HG03354 (cell line): ENCODE measurements at regions not wholly inside any gene's neighbourhood (a gene's known extent, or its start where the extent isn't known, plus 50 kb on each side); places are given as distances from the start of the nearest gene placed in this dataset.
"Not testable (repeated sequence)": the region's sequence is repeated elsewhere in the genome, so short reads cannot be mapped to it uniquely, and the experiment has no call there.

Experiments
- ATAC-seq: cut with Tn5 transposase; IDR thresholded peaks from one replicate; pipeline ENCODE4 v1.9.1; 2021; ENCODE audit warnings: mild to moderate bottlenecking; ENCODE audit not compliant: unreplicated experiment, poor library complexity, severe bottlenecking

GRCh38 chr2:126989064-126989463 is 90.4 kb downstream of the TEX51 start:
- ATAC-seq = not testable (repeated sequence)

DNA sequence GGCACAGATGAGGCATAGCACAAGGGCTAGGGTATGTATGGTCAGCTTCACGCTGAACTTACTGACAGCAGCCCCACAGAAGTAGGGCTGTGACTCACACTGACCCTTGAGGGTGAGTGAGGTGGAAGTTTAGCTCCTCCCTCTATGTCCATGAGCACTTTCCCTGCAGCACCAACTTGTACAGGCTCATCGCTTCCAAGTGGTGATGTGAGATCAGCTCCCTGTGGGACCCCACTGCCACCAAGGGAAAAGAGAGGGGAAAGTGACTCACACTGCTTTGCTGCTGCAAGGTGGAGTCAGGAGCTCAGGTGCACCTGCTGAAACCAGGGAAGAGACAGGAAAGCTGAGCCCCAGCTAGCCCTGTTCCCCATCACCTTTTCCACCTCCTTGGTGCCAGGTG is 91.5 kb downstream of the TEX51 start:
- ATAC-seq = no peak

DNA sequence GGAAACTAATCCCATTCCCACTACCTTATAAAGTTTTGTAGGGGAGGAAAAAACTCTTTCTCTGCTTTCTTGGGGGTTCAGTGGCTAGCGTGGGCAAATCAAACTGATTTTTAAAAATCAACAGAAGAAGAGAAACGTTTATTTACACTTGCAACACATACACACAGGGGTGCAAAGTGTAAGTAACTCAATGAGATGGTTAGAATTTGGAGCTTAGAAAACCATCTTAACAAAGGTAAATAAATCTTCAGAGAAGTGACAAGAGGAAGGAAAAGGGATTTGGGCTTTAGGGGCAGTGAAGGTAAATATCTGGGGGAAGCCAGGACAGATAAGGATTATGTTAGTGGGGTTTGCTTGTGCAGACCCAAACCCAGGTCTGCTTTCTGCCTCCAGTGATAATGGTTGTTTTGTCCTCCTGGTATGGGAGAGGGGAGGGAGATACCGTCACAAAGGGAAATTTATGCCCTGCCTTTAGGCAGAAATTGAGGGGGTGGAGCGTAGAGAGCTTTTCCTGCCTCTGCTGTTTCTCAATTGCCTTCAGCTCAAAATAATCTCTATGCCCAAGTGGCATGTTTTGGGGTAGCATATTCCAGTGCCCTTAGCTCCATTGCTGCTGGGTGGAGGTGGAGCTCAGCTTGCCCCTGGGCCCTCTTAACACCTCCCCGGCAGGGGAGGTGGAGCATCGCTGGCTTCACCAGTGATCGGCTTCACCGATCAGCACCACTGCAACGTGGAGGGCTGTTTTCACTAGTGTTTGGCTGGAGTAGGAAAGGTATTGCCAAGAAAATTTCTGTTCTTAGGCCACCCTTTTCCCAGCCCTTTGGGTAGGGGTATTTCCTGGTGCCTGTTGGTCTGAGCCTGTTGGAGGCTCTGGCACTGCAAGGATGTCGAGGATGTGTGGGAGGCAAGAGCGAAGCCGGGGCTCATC is 92.2 kb downstream of the TEX51 start:
- no peak for ATAC-seq

DNA sequence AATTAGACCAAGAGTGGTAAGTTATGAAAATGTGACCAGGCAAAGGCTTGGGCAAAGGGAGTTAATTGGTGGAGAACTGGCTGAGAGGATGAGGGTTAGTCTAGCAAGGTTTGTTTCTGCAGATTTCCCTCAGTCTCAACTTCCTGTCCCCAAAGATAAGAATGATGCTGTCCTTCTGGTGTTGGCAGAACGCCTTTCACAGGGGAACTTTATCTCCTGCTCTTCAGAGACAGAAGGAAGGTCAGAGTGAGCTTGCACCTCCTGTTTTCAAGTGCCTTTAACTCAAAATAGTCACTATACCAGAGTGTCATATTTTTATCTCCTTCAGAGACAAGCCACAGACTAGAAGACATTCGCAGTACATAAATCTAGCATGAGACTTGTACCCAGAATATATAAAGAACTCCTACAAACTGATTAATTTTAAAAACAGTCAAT is 95.7 kb downstream of the TEX51 start:
- no peak for ATAC-seq

DNA sequence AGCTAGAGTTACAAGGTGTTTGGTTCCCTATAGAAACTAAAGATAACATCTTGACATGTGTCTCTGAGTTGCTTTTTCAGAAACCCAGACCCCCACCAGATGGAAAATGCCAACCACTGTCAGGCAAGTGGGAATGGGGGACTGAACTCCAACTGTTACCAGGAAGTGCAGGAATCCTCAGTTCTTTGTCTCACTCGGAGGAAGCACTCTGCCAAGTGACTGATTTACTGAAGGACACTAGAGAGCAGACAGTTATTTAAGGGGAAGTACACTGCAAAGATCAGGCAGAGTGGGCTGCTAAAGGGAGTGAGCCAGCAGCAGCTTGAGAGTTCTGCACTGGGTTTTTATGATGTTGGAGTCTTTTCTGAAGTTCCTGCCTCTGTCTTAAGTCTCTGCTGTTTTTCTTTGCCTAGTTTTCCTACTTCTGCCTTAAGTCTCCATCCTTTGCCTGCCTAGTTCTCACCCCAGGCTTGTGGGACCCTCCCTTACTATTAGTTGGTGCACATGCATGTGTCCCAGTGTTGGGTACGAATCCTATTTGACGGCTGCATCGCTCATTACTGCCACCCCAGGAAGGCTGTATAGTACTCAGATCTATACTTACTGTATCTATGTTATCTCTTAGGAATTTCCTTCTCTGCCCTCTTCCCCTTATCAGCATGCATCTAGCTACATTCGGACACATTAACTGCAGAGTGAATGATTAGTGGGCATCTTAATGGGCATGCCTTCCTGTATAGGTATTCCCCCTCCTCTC is 97.1 kb downstream of the TEX51 start:
- ATAC-seq = peak; percentile 73

- ATAC-seq = no peak
Observed at GRCh38 chr2:126996378-126996699, 97.6 kb downstream of the TEX51 start.
